ENCODE measurements at regions not wholly inside any gene's neighbourhood (a gene's known extent, or its start where the extent isn't known, plus 50 kb on each side); places are given as distances from the start of the nearest gene placed in this dataset.

- TF ChIP-seq CTCF (conservative IDR thresholded peaks at IDR 0.05; ENCODE audit: low read depth, low read length): no peak
- TF ChIP-seq EZH2 (IDR thresholded peaks at IDR 0.05; ENCODE audit: borderline replicate concordance, low read depth, low read length, poor library complexity, severe bottlenecking): no peak
These were observed 59.2 kb downstream of the INHBB start for GRCh38 chr2:120404941-120405758.
